ENCODE measurements at regions not wholly inside any gene's neighbourhood (a gene's known extent, or its start where the extent isn't known, plus 50 kb on each side); places are given as distances from the start of the nearest gene placed in this dataset.

DNA sequence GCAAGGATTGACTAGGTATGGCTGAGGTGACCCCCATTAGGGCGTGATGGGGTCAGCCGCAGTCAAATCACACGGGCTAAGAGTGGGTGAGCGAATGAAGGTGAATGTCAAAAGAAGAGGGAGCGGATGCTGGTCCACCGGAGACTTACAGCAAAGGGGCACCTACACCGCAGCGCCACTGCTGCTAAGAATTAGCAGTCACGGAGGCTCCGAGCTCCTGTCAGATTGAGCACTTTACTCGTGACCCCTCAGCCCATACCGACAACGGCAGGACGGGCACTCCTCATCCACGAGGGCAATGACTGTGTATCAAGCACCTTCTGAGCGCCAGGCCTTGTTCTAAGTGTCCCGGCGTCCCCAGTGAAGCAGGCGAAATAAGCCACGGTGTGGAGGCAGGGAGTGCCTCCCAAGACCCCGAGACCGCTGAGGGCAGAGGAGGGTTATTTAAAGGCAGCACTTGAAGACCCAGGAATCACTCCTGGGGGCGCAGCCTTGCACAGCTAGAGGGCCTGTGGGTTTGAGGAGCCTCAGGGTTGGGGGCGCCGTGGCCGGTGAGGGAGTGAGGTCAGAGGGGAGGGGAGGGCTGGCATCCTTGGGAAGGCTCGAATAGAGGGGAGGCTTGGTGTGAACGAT lies 61.6 kb upstream of the GATA2 start:
- TF ChIP-seq, protein P1, sequence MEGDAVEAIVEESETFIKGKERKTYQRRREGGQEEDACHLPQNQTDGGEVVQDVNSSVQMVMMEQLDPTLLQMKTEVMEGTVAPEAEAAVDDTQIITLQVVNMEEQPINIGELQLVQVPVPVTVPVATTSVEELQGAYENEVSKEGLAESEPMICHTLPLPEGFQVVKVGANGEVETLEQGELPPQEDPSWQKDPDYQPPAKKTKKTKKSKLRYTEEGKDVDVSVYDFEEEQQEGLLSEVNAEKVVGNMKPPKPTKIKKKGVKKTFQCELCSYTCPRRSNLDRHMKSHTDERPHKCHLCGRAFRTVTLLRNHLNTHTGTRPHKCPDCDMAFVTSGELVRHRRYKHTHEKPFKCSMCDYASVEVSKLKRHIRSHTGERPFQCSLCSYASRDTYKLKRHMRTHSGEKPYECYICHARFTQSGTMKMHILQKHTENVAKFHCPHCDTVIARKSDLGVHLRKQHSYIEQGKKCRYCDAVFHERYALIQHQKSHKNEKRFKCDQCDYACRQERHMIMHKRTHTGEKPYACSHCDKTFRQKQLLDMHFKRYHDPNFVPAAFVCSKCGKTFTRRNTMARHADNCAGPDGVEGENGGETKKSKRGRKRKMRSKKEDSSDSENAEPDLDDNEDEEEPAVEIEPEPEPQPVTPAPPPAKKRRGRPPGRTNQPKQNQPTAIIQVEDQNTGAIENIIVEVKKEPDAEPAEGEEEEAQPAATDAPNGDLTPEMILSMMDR (IDR thresholded peaks at IDR 0.05; ENCODE audit: low read depth, low read length) = no peak
- no peak for DNase-seq (ENCODE audit: extremely low read depth, low read depth)

DNA sequence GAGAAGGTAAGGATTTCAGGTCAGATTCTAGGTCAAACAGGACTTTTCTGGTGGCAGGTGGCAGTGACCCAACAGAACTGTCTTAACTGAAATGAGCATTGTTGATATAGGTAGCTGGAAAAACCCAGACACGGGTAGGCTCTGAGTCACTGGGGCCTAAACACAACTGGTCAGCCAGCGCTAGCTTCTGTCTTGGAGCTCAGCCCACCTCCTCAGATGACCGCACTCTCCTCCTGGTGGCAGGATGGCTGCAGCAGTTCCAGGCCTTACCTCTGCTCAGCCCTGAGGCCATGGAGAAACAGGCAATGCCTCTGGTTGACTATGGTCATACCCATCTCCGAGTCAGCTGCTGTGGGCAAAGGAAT lies 61.1 kb upstream of the GATA2 start:
- TF ChIP-seq, protein P1 (IDR thresholded peaks at IDR 0.05; ENCODE audit: low read depth, low read length) = no peak
- no peak for DNase-seq (ENCODE audit: extremely low read depth, low read depth)

DNA sequence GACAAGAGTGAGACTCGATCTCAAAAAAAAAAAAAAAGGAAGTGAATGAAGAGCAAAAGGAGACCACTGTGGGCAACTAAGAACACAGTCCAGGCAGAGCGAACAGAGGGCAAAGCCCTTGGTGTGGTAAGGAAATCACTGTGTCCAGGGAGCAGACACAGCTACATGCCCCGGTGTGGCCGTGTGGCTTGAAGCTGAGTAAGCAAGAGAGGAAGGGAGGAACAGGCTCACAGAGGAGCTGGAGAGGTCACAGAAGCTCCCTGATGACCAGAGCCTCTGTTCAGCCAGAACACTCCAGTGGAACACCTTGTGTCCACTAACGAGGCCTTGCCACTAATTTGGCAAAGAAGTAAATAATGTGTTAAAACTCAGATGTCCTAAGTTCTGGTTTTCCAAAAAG lies 60.6 kb upstream of the GATA2 start:
- TF ChIP-seq, protein P1 (IDR thresholded peaks at IDR 0.05; ENCODE audit: low read depth, low read length) = no peak
- no peak for DNase-seq (ENCODE audit: extremely low read depth, low read depth)

DNA sequence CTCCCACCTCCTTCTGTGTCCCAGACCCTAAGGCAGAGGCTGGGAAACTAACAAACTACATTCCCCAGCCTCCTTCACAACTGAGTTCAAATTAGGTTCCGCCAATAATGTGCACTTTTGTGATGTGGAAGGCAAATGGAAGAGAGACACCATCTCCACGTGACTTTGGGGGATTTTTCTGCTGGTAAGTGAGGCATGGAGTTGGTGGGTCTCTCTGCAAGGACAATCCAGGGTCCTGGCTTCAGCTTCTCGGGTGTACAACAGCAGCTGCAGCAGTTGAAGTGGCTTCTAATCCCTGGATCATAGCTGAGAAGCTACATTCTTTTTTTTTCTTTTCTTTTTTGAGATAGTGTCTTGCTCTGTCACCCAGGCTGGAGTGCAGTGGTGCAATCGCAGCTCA lies 58.9 kb upstream of the GATA2 start:
- TF ChIP-seq, protein P1 (IDR thresholded peaks at IDR 0.05; ENCODE audit: low read depth, low read length) = no peak
- DNase-seq (ENCODE audit: extremely low read depth, low read depth) = no peak

DNA sequence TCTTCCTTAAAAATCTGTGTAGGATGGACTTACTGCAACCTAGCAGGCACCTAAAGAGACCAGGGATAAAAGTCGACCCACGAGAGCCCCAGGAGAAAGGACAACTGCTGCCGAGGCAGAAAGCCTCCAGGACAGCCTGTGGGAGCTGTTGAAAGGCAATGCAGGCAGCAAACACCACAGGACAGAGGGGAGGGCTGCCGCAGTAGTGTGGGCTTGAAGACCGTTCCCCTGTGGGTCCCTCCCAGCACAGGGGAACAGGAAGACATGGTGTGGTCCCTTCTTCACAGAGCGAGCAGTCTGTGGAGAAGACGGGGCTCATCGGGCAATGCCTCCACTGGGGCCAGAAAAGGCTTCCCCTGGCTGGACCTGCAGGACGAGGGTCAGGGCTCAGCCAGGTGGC lies 58.5 kb upstream of the GATA2 start:
- no peak for DNase-seq (ENCODE audit: extremely low read depth, low read depth)
- TF ChIP-seq, protein P1 (IDR thresholded peaks at IDR 0.05; ENCODE audit: low read depth, low read length) = no peak

DNA sequence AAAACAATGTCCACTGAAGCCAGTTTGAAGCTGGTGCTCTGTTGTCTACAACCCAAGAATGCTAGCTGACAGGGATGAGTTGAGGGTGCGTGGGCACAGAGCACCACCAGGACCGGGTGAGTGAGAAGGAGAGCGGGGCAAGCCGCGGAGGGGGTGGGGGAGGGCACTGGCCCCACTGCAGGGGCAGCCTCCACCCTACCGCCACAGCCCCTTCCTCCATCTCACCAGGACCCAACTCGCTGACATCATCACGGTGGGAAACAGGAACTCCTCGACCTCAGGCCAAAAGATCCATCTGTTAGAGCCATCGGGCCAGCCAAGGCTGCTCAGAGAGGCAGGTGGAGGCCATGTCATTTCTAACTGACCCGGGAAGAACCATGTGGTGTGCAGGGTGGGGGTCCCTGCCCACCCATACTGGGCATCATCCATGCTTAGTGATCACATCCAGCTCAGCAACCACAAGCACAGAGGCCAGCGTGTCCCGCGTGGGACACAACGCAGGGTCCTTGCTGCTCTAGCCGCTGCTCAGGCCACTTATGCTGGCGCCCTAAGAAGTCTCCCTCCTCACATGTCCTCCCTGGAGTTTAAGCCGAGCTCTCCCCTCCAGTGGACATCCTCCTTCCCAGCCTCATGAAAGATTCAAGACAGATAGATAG lies 57.6 kb upstream of the GATA2 start:
- DNase-seq (ENCODE audit: extremely low read depth, low read depth) = no peak
- TF ChIP-seq, protein P1 (IDR thresholded peaks at IDR 0.05; ENCODE audit: low read depth, low read length) = no peak

DNA sequence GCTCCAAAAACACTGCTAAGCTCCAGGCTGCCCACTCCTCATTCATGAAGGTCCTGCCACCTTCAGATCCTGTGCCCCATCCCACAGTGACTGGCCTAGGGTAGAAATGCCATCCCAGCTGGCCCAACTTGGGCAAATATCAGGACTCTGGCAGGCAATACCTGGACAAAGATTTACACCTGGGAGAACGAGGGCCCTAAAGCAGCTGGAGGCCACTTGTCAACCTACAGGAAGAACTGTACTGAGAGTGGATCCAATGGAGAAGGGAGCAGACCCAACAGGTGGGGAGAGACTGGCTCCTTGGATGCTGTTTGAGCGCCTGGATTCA lies 57.1 kb upstream of the GATA2 start:
- TF ChIP-seq, protein P1 (IDR thresholded peaks at IDR 0.05; ENCODE audit: low read depth, low read length) = no peak
- DNase-seq (ENCODE audit: extremely low read depth, low read depth) = no peak
